ENCODE measurements at regions not wholly inside any gene's neighbourhood (a gene's known extent, or its start where the extent isn't known, plus 50 kb on each side); places are given as distances from the start of the nearest gene placed in this dataset.

DNA sequence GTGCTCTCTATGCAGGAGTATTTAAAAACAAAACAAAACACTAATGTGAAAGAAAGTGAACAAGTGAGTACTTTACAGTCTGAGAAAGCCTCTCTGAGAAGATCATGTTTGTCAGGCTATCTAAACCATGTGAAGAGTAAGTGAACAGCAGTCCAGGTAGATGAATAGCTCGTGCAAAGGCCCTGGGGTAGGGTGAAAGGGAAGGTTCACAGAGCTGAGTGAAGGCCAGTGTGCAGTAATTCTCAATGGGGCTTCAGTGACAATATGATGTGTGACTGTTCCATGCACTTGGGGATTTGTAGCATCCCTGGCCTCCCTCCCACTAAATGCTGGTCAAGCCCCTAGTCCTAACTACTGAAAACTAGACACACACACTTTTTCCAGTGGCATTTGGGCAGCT, 488.9 kb upstream of the JARID2 start:
- Histone ChIP-seq H3K36me3 (no peaks in the 10 kb centered on the region), H3K4me1 (ENCODE audit: insufficient read depth) (no peaks in the 10 kb centered on the region), H3K4me3 (no peak overlapping the region), H3K27me3 (no peaks in the 10 kb centered on the region), H3K27ac (no peak overlapping the region), H3K9me3 (no peaks in the 10 kb centered on the region)
- WGBS, 3 donors: 92 to 98% (median 97%) methylated on average over 1 of the region's 1 CpG
- DNase-seq: no peak
- intact Hi-C loops (cut with DNase I): no loop called here
- no peak for TF ChIP-seq POLR2A (IDR thresholded peaks at IDR 0.05)
- no peak for TF ChIP-seq EP300 (IDR thresholded peaks at IDR 0.05)
- TF ChIP-seq, protein P1, sequence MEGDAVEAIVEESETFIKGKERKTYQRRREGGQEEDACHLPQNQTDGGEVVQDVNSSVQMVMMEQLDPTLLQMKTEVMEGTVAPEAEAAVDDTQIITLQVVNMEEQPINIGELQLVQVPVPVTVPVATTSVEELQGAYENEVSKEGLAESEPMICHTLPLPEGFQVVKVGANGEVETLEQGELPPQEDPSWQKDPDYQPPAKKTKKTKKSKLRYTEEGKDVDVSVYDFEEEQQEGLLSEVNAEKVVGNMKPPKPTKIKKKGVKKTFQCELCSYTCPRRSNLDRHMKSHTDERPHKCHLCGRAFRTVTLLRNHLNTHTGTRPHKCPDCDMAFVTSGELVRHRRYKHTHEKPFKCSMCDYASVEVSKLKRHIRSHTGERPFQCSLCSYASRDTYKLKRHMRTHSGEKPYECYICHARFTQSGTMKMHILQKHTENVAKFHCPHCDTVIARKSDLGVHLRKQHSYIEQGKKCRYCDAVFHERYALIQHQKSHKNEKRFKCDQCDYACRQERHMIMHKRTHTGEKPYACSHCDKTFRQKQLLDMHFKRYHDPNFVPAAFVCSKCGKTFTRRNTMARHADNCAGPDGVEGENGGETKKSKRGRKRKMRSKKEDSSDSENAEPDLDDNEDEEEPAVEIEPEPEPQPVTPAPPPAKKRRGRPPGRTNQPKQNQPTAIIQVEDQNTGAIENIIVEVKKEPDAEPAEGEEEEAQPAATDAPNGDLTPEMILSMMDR (IDR thresholded peaks at IDR 0.05): no peak

- intact Hi-C loops (cut with DNase I): no loop called here
- no peaks in the 10 kb centered on the region for H3K9me3 ChIP-seq
Observed at GRCh38 chr6:14757418-14757817, 488.5 kb upstream of the JARID2 start.

GRCh38 chr6:14758421-14759081, 487.3 kb upstream of the JARID2 start:
- Histone ChIP-seq H3K4me3 (no peak overlapping the region), H3K27me3 (no peaks in the 10 kb centered on the region), H3K9me3 (no peaks in the 10 kb centered on the region), H3K27ac (no peak overlapping the region), H3K36me3 (no peaks in the 10 kb centered on the region), H3K4me1 (ENCODE audit: insufficient read depth) (no peaks in the 10 kb centered on the region)
- intact Hi-C loops (cut with DNase I): no loop called here
- 36 to 58% (median 44%) methylated on average over 8 of the region's 8 CpGs for WGBS, 3 donors
- TF ChIP-seq, protein P1 (IDR thresholded peaks at IDR 0.05): no peak
- TF ChIP-seq EP300 (IDR thresholded peaks at IDR 0.05): no peak
- no peak for TF ChIP-seq POLR2A (IDR thresholded peaks at IDR 0.05)
- DNase-seq: no peak

More at GRCh38 chr6:14757418-14757817, 488.5 kb upstream of the JARID2 start:
- Histone ChIP-seq H3K4me1 (ENCODE audit: insufficient read depth) (no peaks in the 10 kb centered on the region), H3K36me3 (no peaks in the 10 kb centered on the region), H3K4me3 (no peak overlapping the region), H3K27ac (no peak overlapping the region), H3K27me3 (no peaks in the 10 kb centered on the region)
- no peak for DNase-seq
- TF ChIP-seq EP300 (IDR thresholded peaks at IDR 0.05) (no peak), POLR2A (IDR thresholded peaks at IDR 0.05) (no peak)
- TF ChIP-seq, protein P1 (IDR thresholded peaks at IDR 0.05): no peak
- 86 to 96% (median 88%) methylated on average over 1 of the region's 1 CpG for WGBS, 3 donors

DNA sequence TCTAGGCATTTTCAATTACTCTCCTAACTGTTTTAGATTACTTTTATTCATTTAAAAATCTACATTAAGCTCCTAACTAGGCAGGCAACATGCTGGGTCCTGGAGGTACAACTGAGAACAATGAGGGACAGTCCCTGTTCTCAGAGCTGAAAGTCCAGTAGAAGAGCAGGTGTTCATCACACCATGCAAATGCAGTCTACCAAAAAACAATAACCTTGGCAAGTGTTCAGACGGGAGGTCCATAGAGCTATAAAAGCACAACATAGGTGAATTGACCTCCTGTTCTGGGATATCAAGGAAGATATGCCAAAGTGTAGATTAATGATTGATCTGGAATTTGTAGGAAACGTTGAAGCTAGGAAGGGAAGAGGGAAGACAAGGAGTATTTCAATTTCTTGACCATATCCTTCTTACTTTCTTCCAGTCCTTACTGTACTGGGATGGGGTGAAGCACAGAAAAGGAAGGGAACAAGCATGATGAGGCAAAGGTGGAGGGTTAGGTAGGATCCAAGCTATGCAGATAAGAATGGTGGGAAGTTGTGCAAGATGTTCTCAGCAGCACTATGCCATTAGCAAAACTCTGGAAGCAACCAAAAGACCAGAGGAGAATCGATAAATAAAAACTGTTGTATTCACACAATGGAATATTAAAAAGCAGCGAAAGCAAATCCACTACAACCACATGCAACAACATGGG, 485.7 kb upstream of the JARID2 start:
- no peaks in the 10 kb centered on the region for H3K9me3 ChIP-seq
- no peak overlapping the region for H3K27ac ChIP-seq

More for the DNA sequence above, 485.7 kb upstream of the JARID2 start:
- no peak for DNase-seq
- Histone ChIP-seq H3K4me1 (ENCODE audit: insufficient read depth) (no peaks in the 10 kb centered on the region), H3K36me3 (no peaks in the 10 kb centered on the region), H3K4me3 (no peak overlapping the region), H3K27me3 (no peaks in the 10 kb centered on the region)
- WGBS, 3 donors: 87 to 90% (median 89%) methylated on average over 4 of the region's 4 CpGs
- intact Hi-C loops (cut with DNase I): no loop called here
- no peak for TF ChIP-seq POLR2A (IDR thresholded peaks at IDR 0.05)
- TF ChIP-seq EP300 (IDR thresholded peaks at IDR 0.05): no peak
- TF ChIP-seq, protein P1 (IDR thresholded peaks at IDR 0.05): no peak
